Thyroid gland (tissue), 4 donors: ENCODE measurements at regions not wholly inside any gene's neighbourhood (a gene's known extent, or its start where the extent isn't known, plus 50 kb on each side); places are given as distances from the start of the nearest gene placed in this dataset.

ENCODE experiments used
- CTCF ChIP-seq, 6 experiments: fragments of 200-600 bp in 3 of 6; fragments of 450-650 bp in 3 of 6; sonication (generic) in 3 of 6; IDR thresholded peaks; one replicate each; pipeline ENCODE4 v1.5.1; 2016 to 2019; ENCODE audit warnings: antibody characterized with exemption in 6 of 6, mild to moderate bottlenecking in 2 of 6, inconsistent platforms in 1 of 6, moderate library complexity in 1 of 6
- POLR2A ChIP-seq, 2 donors: fragments of 450-650 bp; IDR thresholded peaks; one replicate each; pipeline ENCODE4 v1.6.1; 2017; ENCODE audit warnings: antibody characterized with exemption in 2 of 2, mild to moderate bottlenecking in 2 of 2, moderate library complexity in 1 of 2

GRCh38 chr10:130259380-130259779 lies 123.2 kb downstream of the GLRX3 start:
- TF ChIP-seq POLR2A (IDR thresholded peaks at IDR 0.05) (no peak), CTCF (IDR thresholded peaks at IDR 0.05) (no peak)
